A549 (cell line): ENCODE measurements at regions not wholly inside any gene's neighbourhood (a gene's known extent, or its start where the extent isn't known, plus 50 kb on each side); places are given as distances from the start of the nearest gene placed in this dataset.

Experiments
- ATAC-seq, 2 experiments: fragments of 200-7000 bp in 1 of 2; fragments of >200 bp in 1 of 2; cut with Nextera tagmentation in 1 of 2; cut with Tn5 transposase in 1 of 2; 3 replicates each; pipeline versions ENCODE4 v1.8.0 to v1.9.1; 2018 to 2020; ENCODE audit warnings: mild to moderate bottlenecking in 1 of 2, moderate library complexity in 1 of 2
- CTCF ChIA-PET: fragments of 300-600 bp; sonication (Branson Sonifier 250); formaldehyde crosslinking; extraction: SDS; loops from one replicate; lab custom pipeline; 2021; ENCODE audit warnings: antibody characterized with exemption, inconsistent platforms; lab: Yijun Ruan, JAX
- POLR2A ChIA-PET: fragments of 350-600 bp; formaldehyde crosslinking; extraction: SDS; loops from one replicate; lab custom pipeline; 2021; ENCODE audit warnings: antibody characterized with exemption, inconsistent platforms; lab: Yijun Ruan, JAX
- DNase-seq, 2 experiments: peaks; one replicate each; pipeline versions ENCODE4 v3.0.0 to v3.0.0-alpha.2; 2011 to 2016; ENCODE audit warnings: low read depth in 1 of 2, low spot score in 1 of 2
- FAIRE-seq: peaks from 2 replicates; lab custom pipeline; 2011; peaks lifted over from hg19 to GRCh38; lab: Jason Lieb, UNC
- H3K27ac ChIP-seq, 2 experiments: fragments of >200 bp; sonication (Bioruptor Twin); formaldehyde crosslinking; 3 replicates each; pipeline ENCODE4 v1.5.1; 2016 to 2017
- H3K4me1 ChIP-seq: fragments of >200 bp; sonication (Bioruptor Twin); formaldehyde crosslinking; 3 replicates; pipeline ENCODE4 v1.6.1; 2016
- H3K4me2 ChIP-seq: fragments of >200 bp; sonication (Bioruptor Twin); formaldehyde crosslinking; 3 replicates; pipeline ENCODE4 v1.6.1; 2016
- H3K4me3 ChIP-seq: fragments of >200 bp; sonication (Bioruptor Twin); formaldehyde crosslinking; 3 replicates; pipeline ENCODE4 v1.5.1; 2016
- H3K9me3 ChIP-seq: fragments of >200 bp; sonication (Bioruptor Twin); formaldehyde crosslinking; 3 replicates; pipeline ENCODE4 v1.6.1; 2016
- ATOH8 ChIP-seq: fragments of 250-450 bp; sonication (Bioruptor Pico); IDR thresholded peaks from 2 replicates; pipeline ENCODE4 v1.5.0; 2020; ENCODE audit warnings: low read depth, mild to moderate bottlenecking, moderate library complexity
- BCL3 ChIP-seq: fragments of >200 bp; sonication (Bioruptor Twin); formaldehyde crosslinking; IDR thresholded peaks from 3 replicates; pipeline ENCODE4 v1.6.1; 2016
- CBX8 ChIP-seq: fragments of 200-600 bp; sonication (generic); IDR thresholded peaks from 2 replicates; pipeline ENCODE4 v1.6.1; 2016
- CEBPB ChIP-seq, 2 experiments: fragments of >200 bp in 1 of 2; sonication (Bioruptor Twin) in 1 of 2; formaldehyde crosslinking in 1 of 2; IDR thresholded peaks; 2 replicates each; pipeline ENCODE4 v1.6.1; 2012 to 2016
- EHF ChIP-seq: fragments of 250-450 bp; sonication (Bioruptor Pico); IDR thresholded peaks from 2 replicates; pipeline ENCODE4 v1.5.0; 2020; ENCODE audit warnings: mild to moderate bottlenecking
- EHMT2 ChIP-seq: fragments of 200-600 bp; sonication (generic); IDR thresholded peaks from 2 replicates; pipeline ENCODE4 v1.6.1; 2016; ENCODE audit warnings: antibody characterized with exemption, low read depth, mild to moderate bottlenecking, moderate library complexity
- ESRRA ChIP-seq: fragments of 150-350 bp; IDR thresholded peaks from 2 replicates; pipeline ENCODE4 v1.6.1; 2014; ENCODE audit warnings: mild to moderate bottlenecking, low read length, borderline replicate concordance
- FOSB ChIP-seq: fragments of 250-450 bp; sonication (Bioruptor Pico); IDR thresholded peaks from 2 replicates; pipeline ENCODE4 v1.5.0; 2020; ENCODE audit warnings: mild to moderate bottlenecking, moderate library complexity
- JUN ChIP-seq, 2 experiments: fragments of >200 bp; sonication (Bioruptor Twin); formaldehyde crosslinking; IDR thresholded peaks; 2 replicates in 1 of 2; 3 replicates in 1 of 2; pipeline ENCODE4 v1.6.1; 2016 to 2017
- KDM5A ChIP-seq: fragments of 200-600 bp; sonication (generic); IDR thresholded peaks from 2 replicates; pipeline ENCODE4 v1.6.1; 2016; ENCODE audit warnings: antibody characterized with exemption, mild to moderate bottlenecking
- MAX ChIP-seq: IDR thresholded peaks from 2 replicates; pipeline ENCODE4 v1.6.1; 2012
- NPAS2 ChIP-seq: fragments of 250-450 bp; sonication (Bioruptor Pico); IDR thresholded peaks from 2 replicates; pipeline ENCODE4 v1.8.0; 2022; ENCODE audit warnings: mild to moderate bottlenecking, moderate library complexity, borderline replicate concordance
- NR3C1 ChIP-seq: fragments of >200 bp; sonication (Bioruptor Twin); formaldehyde crosslinking; IDR thresholded peaks from 3 replicates; pipeline ENCODE4 v1.6.1; 2017
- POLR2A ChIP-seq: IDR thresholded peaks from 2 replicates; pipeline ENCODE4 v1.6.1; 2012; ENCODE audit warnings: mild to moderate bottlenecking, low read length
- RNF2 ChIP-seq: fragments of 200-600 bp; sonication (generic); IDR thresholded peaks from 2 replicates; pipeline ENCODE4 v1.6.1; 2016; ENCODE audit warnings: low read depth, mild to moderate bottlenecking, antibody characterized with exemption, moderate library complexity, borderline replicate concordance
- SREBF2 ChIP-seq: fragments of 450-650 bp; IDR thresholded peaks from 2 replicates; pipeline ENCODE4 v1.6.1; 2014; ENCODE audit warnings: mild to moderate bottlenecking, moderate library complexity
- ZC3H11A ChIP-seq: fragments of 450-650 bp; IDR thresholded peaks from 2 replicates; pipeline ENCODE4 v1.6.1; 2014; ENCODE audit warnings: antibody characterized with exemption, mild to moderate bottlenecking
- ZFP36 ChIP-seq: fragments of 450-650 bp; IDR thresholded peaks from 2 replicates; pipeline ENCODE4 v1.6.1; 2014; ENCODE audit warnings: borderline replicate concordance; ENCODE audit not compliant: partially characterized antibody
- ZNF302 ChIP-seq: fragments of 250-450 bp; sonication (Bioruptor Pico); IDR thresholded peaks from 2 replicates; pipeline ENCODE4 v1.9.0; 2021; ENCODE audit warnings: inconsistent platforms, mild to moderate bottlenecking, moderate library complexity
- WGBS: methylation state at CpG from one replicate; pipeline ENCODE4 v1.1.6; 2017; ENCODE audit errors: missing lambda C conversion rate; 5-methylcytosine and 5-hydroxymethylcytosine counted together

- Histone ChIP-seq H3K4me2 (peak overlapping the region; percentile 67), H3K27ac (peak overlapping the region; percentile 59 to 82), H3K4me1 (peaks cover 13% of the 10 kb centered on the region), H3K4me3 (no peak overlapping the region), H3K9me3 (peaks cover under 1% of the 10 kb centered on the region; the same call in 2 of the 3 replicates)
- POLR2A ChIA-PET = no interaction called here
- TF ChIP-seq ZC3H11A (no peak), MAX (0 out of 2 replicates have a peak, but pooled peaks have one; percentile 15), EHF (CRISPR knock-in tag) (no peak)
- WGBS = 39% methylated on average over 24 of the region's 28 CpGs
- DNase-seq (peak; percentile 23 to 51), ATAC-seq (peak; percentile 73 to 88), FAIRE-seq (no peak)
- CTCF ChIA-PET = interaction anchor here (1.6 kb wide), 1 partner anchor 19 kb away, joined by 4 read pairs; no protein-coding TSS in a partner anchor
Measured at GRCh38 chr14:101151226-101151926, 247.9 kb upstream of the RTL1 start.

- DNase-seq = no peak
- Histone ChIP-seq H3K4me1 (peaks cover 13% of the 10 kb centered on the region), H3K4me3 (no peak overlapping the region), H3K4me2 (peak overlapping the region; percentile 67)
- 92% methylated on average over 18 of the region's 18 CpGs for WGBS
- ATAC-seq = no peak
- TF ChIP-seq ATOH8 (CRISPR knock-in tag) = no peak
- no peak for TF ChIP-seq NPAS2 (CRISPR knock-in tag)
- no peak for TF ChIP-seq JUN (IDR thresholded peaks at IDR 0.05)
- TF ChIP-seq CEBPB (IDR thresholded peaks at IDR 0.05) = no peak
- no peak for TF ChIP-seq ESRRA
- TF ChIP-seq CBX8 = no peak
- TF ChIP-seq BCL3 = no peak
- TF ChIP-seq RNF2 = no peak
- no peak for TF ChIP-seq EHMT2
- no peak for TF ChIP-seq EHF (CRISPR knock-in tag)
- no peak for TF ChIP-seq FOSB
- no peak for TF ChIP-seq MAX
- no peak for TF ChIP-seq KDM5A
- TF ChIP-seq POLR2A = no peak
- no peak for TF ChIP-seq SREBF2
- TF ChIP-seq NR3C1 = no peak
- no peak for TF ChIP-seq ZNF302
- TF ChIP-seq ZC3H11A = no peak
- TF ChIP-seq, all 56 proteins: peak for 0
- peak overlapping the region; percentile 59 to 82 for H3K27ac ChIP-seq
- ChIA-PET CTCF (interaction anchor here (1.6 kb wide), 1 partner anchor 19 kb away, joined by 4 read pairs; no protein-coding TSS in a partner anchor), POLR2A (no interaction called here)
- FAIRE-seq = no peak
- no peaks in the 10 kb centered on the region for H3K9me3 ChIP-seq
Measured at GRCh38 chr14:101151927-101152305, 248.4 kb upstream of the RTL1 start.

GRCh38 chr14:101152855-101153254 is 249.3 kb upstream of the RTL1 start:
- 93% methylated on average over 8 of the region's 8 CpGs for WGBS
- Histone ChIP-seq H3K4me1 (peaks cover 13% of the 10 kb centered on the region), H3K4me3 (no peak overlapping the region), H3K9me3 (no peaks in the 10 kb centered on the region), H3K27ac (no peak overlapping the region), H3K4me2 (no peak overlapping the region)
- CTCF ChIA-PET = no interaction called here
- ATAC-seq = no peak
- FAIRE-seq = no peak
- DNase-seq = no peak
- TF ChIP-seq ZNF302 = no peak
- TF ChIP-seq ZFP36 = no peak
- TF ChIP-seq, all 56 proteins: peak for 0
- POLR2A ChIA-PET = no interaction called here
